Calu3 (cell line): ENCODE measurements at regions not wholly inside any gene's neighbourhood (a gene's known extent, or its start where the extent isn't known, plus 50 kb on each side); places are given as distances from the start of the nearest gene placed in this dataset.

ENCODE experiments used
- BruUV-seq: library from RNA; stranded (reverse); fragments of 400-500 nt; replicated peaks from 2 replicates; lab custom pipeline; 2021; lab: Mats Ljungman, UMichigan
- CTCF ChIA-PET: fragments of 300-600 bp; sonication (Branson Sonifier 250); formaldehyde crosslinking; loops from one replicate; lab custom pipeline; 2022; ENCODE audit warnings: antibody characterized with exemption; lab: Charles Lee
- DNase-seq: peaks from one replicate; pipeline ENCODE4 v3.0.0; 2022
- H3K27ac Mint-ChIP-seq: one replicate; pipeline ENCODE4 v1.8.0; 2022; ENCODE audit warnings: mixed read lengths; ENCODE audit not compliant: unreplicated experiment
- H3K27me3 Mint-ChIP-seq: one replicate; pipeline ENCODE4 v1.8.0; 2022; ENCODE audit warnings: mixed read lengths; ENCODE audit not compliant: unreplicated experiment
- H3K36me3 Mint-ChIP-seq: one replicate; pipeline ENCODE4 v1.8.0; 2022; ENCODE audit warnings: mild to moderate bottlenecking, moderate library complexity, mixed read lengths; ENCODE audit not compliant: insufficient read depth, unreplicated experiment
- H3K4me1 Mint-ChIP-seq: one replicate; pipeline ENCODE4 v1.8.0; 2022; ENCODE audit warnings: mild to moderate bottlenecking, low read depth, mixed read lengths; ENCODE audit not compliant: unreplicated experiment
- H3K4me3 Mint-ChIP-seq: one replicate; pipeline ENCODE4 v1.8.0; 2022; ENCODE audit warnings: mild to moderate bottlenecking, low read depth, moderate library complexity, mixed read lengths; ENCODE audit not compliant: unreplicated experiment
- H3K9me3 Mint-ChIP-seq: one replicate; pipeline ENCODE4 v1.8.0; 2022; ENCODE audit warnings: low read depth, mixed read lengths; ENCODE audit not compliant: unreplicated experiment
- intact Hi-C: fragments of 100-400 bp; cut with micrococcal nuclease; formaldehyde crosslinking; loops from one replicate; pipeline ENCODE4 v1.10.0; 2022; ENCODE audit not compliant: unreplicated experiment
- TF ChIP-seq, protein P1 (sequence below): fragments of 200-600 bp; IDR thresholded peaks from one replicate; pipeline ENCODE4 v1.8.0; 2022; ENCODE audit warnings: antibody characterized with exemption; ENCODE audit not compliant: unreplicated experiment

DNA sequence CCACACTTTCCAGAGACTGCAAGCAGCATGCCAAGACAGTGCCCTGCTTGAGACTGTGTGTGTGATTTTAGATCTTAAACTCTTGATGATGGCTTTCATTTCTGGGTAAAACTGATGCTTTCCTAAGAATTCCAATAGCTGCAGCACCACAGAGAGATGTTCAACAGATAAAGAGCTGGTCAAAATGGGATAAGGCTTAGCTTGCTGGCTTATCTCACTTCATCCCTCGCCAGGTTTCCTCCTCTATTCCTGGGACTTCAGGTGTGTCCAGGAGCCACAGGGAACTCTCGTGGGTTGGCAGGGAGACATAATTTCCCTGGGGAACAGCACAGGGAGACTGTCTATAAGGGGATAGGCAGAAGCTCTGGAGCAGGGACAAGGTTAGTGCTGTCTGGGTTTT lies 137.3 kb downstream of the KCTD15 start:
- TF ChIP-seq, protein P1, sequence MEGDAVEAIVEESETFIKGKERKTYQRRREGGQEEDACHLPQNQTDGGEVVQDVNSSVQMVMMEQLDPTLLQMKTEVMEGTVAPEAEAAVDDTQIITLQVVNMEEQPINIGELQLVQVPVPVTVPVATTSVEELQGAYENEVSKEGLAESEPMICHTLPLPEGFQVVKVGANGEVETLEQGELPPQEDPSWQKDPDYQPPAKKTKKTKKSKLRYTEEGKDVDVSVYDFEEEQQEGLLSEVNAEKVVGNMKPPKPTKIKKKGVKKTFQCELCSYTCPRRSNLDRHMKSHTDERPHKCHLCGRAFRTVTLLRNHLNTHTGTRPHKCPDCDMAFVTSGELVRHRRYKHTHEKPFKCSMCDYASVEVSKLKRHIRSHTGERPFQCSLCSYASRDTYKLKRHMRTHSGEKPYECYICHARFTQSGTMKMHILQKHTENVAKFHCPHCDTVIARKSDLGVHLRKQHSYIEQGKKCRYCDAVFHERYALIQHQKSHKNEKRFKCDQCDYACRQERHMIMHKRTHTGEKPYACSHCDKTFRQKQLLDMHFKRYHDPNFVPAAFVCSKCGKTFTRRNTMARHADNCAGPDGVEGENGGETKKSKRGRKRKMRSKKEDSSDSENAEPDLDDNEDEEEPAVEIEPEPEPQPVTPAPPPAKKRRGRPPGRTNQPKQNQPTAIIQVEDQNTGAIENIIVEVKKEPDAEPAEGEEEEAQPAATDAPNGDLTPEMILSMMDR = no peak
- Mint-ChIP-seq H3K36me3 (no peaks in the 10 kb centered on the region), H3K4me3 (no peak overlapping the region), H3K27me3 (peaks cover 98% of the 10 kb centered on the region), H3K9me3 (no peaks in the 10 kb centered on the region), H3K27ac (no peak overlapping the region), H3K4me1 (no peaks in the 10 kb centered on the region)
- no TSS peak for BruUV-seq
- CTCF ChIA-PET = interaction anchor here (1.2 to 1.3 kb wide), 2 partner anchors 9 to 14 kb away, joined by 3 to 4 read pairs; no protein-coding TSS in a partner anchor
- DNase-seq = no peak
- intact Hi-C loops = no loop called here

DNA sequence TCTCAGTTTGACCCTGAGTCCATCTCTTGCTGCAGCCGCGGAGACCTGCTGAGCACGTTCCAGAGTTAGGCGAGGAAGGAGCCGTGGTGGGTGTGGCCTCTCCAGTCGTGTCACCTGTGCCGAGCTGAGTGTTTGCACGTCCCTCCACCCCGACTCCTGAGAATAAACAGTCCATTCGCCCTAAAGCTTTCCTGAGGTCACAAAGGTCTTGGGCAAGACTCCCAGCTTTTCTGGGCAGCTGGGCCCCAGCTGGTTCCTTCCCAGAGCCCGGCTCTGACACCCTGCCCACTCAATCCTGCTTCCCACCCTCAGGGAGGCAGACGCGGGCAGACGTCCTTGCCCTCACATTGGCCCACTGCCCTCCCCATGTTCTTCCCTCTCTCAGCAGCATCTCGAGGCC lies 142.2 kb downstream of the KCTD15 start:
- CTCF ChIA-PET = interaction anchor here (1.1 kb wide), 1 partner anchor 8 kb away, joined by 3 read pairs; no protein-coding TSS in a partner anchor
- intact Hi-C loops = no loop called here
- Mint-ChIP-seq H3K4me1 (no peaks in the 10 kb centered on the region), H3K9me3 (no peaks in the 10 kb centered on the region), H3K27ac (no peak overlapping the region), H3K4me3 (no peak overlapping the region), H3K27me3 (peaks cover 96% of the 10 kb centered on the region), H3K36me3 (no peaks in the 10 kb centered on the region)
- TF ChIP-seq, protein P1 = no peak
- no TSS peak for BruUV-seq
- no peak for DNase-seq

DNA sequence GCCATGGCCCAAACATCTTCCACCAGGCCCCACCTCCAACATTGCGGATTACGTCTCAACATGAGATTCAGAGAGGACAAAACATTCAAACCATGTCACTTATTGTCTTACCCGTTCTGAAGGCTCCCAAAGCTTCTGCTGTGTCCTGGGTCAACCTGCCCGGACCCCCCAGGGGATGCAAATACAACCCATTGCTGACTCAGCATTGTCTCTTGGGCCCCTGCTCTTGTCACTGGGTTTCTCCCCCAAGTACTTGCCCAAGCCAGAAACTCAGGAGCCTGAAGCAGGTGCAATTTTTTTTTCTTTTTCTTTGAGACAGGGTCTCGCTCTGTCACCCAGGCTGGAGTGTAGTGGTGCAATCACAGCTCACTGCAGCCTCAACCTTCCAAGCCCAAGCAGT lies 144.5 kb downstream of the KCTD15 start:
- H3K4me1 Mint-ChIP-seq = no peaks in the 10 kb centered on the region
- no peak for DNase-seq
- TF ChIP-seq, protein P1 = no peak
- H3K36me3 Mint-ChIP-seq = no peaks in the 10 kb centered on the region
- intact Hi-C loops = no loop called here
- BruUV-seq = no TSS peak
- no peaks in the 10 kb centered on the region for H3K9me3 Mint-ChIP-seq
- CTCF ChIA-PET = no interaction called here
- no peak overlapping the region for H3K4me3 Mint-ChIP-seq
- no peak overlapping the region for H3K27ac Mint-ChIP-seq
- peaks cover 78% of the 10 kb centered on the region for H3K27me3 Mint-ChIP-seq

DNA sequence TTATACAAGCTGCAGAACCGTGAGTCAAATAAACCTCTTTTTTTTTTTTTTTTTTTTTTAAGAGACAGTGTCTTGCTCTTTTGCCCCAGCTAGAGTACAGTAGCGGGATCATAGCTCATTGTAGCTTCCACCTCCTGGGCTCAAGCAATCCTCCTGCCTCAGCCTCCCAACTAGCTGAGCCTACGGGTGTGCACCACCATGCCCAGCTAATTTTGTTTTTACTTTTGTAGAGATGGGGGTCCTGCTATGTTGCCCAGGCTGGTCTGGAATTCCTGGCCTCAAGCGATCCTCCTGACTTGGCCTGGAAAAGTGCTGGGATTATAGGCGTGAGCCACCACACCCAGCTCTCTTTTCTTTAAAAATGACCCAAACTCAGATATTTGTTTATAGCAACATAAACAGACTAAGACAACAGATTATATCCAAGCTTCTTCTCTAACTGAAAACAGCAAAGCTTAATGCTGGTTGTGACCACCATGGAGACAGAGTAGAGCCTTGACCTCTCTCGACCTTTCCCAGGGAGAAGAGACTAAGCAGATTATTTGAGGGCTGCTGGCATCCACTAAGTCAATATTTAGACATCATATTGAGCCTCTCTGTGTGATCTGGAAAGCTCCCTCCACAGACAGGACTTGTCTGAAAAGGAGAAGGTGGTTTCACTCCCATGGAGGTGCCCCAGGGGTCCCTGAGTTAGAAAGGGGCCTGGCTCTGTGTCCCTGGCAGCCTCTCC lies 150.0 kb downstream of the KCTD15 start:
- CTCF ChIA-PET = interaction anchor here (0.6 to 1.3 kb wide), 5 partner anchors 8 to 786 kb away, joined by 3 to 5 read pairs (median 3); no protein-coding TSS in a partner anchor
- Mint-ChIP-seq H3K4me3 (no peak overlapping the region), H3K36me3 (no peaks in the 10 kb centered on the region), H3K27me3 (peaks cover 49% of the 10 kb centered on the region), H3K4me1 (no peaks in the 10 kb centered on the region), H3K27ac (no peak overlapping the region), H3K9me3 (no peaks in the 10 kb centered on the region)
- intact Hi-C loops = no loop called here
- no TSS peak for BruUV-seq
- TF ChIP-seq, protein P1 = no peak
- no peak for DNase-seq
